ENCODE measurements at regions not wholly inside any gene's neighbourhood (a gene's known extent, or its start where the extent isn't known, plus 50 kb on each side); places are given as distances from the start of the nearest gene placed in this dataset.

DNA sequence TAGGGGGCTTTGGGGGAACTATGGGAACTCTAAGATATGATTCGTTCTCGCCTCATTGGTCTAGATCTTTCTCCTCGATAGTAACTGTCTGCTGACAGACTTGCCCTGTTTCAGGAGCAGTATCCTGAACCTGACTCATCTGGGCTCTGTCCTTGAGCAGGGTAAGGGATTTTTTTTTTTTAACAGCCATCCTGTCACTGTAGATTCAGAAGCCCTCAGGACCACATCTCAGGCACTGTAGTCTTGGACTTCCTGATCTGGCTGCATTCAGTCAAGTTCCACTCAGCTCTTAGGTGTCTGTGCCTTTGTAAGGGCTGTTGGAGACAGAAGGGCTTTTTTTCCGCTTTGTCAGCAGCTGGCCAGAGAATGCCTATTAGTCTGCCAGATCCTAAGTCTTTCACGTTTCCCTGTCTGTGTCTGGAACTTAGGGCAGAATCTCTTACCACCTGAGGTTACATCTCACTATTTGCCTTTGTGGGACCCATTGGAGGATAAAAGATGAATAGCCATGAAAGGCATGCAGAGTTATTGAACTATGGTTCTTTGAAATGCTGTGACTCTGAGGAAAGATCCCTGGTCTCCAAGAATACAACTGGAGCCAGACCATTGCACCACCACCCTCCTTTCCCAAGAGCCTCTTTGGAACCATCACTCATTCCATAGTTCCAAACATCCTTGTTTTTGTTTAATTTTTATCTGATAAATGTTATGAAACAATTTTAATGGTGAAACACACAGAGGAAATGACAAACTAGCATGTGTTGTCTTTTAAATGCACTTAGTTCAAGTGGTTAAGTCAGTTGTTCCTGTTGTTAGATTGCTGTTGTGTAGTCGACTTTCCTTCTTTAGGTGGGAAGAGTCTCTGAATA is 49.7 kb upstream of the MACF1 start:
- peaks cover 80% of the 10 kb centered on the region for H3K4me1 ChIP-seq
- ATAC-seq = peak; percentile 45
- DNase-seq = no peak
- H3K4me3 ChIP-seq = no peak overlapping the region
- H3K27ac ChIP-seq = peak overlapping the region; percentile 84
- H3K36me3 ChIP-seq = no peaks in the 10 kb centered on the region
- no peaks in the 10 kb centered on the region for H3K9me3 ChIP-seq
- H3K27me3 ChIP-seq = no peaks in the 10 kb centered on the region
- TF ChIP-seq, protein P1, sequence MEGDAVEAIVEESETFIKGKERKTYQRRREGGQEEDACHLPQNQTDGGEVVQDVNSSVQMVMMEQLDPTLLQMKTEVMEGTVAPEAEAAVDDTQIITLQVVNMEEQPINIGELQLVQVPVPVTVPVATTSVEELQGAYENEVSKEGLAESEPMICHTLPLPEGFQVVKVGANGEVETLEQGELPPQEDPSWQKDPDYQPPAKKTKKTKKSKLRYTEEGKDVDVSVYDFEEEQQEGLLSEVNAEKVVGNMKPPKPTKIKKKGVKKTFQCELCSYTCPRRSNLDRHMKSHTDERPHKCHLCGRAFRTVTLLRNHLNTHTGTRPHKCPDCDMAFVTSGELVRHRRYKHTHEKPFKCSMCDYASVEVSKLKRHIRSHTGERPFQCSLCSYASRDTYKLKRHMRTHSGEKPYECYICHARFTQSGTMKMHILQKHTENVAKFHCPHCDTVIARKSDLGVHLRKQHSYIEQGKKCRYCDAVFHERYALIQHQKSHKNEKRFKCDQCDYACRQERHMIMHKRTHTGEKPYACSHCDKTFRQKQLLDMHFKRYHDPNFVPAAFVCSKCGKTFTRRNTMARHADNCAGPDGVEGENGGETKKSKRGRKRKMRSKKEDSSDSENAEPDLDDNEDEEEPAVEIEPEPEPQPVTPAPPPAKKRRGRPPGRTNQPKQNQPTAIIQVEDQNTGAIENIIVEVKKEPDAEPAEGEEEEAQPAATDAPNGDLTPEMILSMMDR (IDR thresholded peaks at IDR 0.05) = no peak
- intact Hi-C loops (cut with DNase I) = no loop called here

Data from upper lobe of right lung (tissue), 1 donor.